NOMO-1 treated with DMSO at 0.1 percent for 48 hours (cell line): ENCODE measurements at regions not wholly inside any gene's neighbourhood (a gene's known extent, or its start where the extent isn't known, plus 50 kb on each side); places are given as distances from the start of the nearest gene placed in this dataset.
"Not testable (repeated sequence)": the region's sequence is repeated elsewhere in the genome, so short reads cannot be mapped to it uniquely, and the experiment has no call there.

ENCODE experiments used
- DNase-seq: peaks from one replicate; lab custom pipeline; 2025; ENCODE audit not compliant: unreplicated experiment; lab: John Stamatoyannopoulos, UW

DNA sequence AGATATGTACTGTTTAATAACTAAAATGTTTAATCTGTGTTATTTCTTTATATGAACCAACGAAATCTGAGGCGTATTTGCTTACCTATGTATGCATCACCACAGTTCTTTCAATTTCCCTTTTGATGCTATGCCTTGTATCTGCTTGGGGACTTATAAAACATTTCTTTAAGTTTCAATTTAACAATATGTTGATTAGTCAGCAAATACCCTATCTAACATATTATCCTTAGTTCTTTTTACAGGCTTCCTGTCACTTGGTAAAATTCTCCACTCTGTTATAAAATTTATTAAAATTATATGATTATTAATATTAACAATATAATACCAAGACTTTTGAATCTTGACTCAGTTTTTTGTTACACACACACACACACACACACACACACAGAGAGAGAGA, 174.3 kb downstream of the CPS1 start:
- no peak for DNase-seq

DNA sequence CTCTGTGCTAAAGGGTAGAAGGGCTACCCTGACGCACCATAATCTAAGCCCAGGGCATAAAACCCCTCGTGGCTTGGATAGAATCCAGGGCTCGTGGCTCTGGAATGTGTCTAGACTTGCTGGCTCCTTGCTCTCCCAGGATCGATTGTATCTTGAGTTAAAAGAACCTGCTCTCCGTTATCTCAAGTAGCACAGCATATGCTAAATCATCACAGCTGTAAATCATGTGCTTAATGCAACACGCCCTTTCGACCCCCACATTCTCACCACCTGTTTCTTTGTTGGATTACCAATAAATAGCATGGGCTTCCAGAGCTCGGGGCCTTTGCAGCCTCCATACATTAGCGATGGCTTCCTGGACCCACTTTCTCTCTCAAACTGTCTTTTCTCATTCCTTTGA, 190.4 kb downstream of the CPS1 start:
- DNase-seq = not testable (repeated sequence)

DNA sequence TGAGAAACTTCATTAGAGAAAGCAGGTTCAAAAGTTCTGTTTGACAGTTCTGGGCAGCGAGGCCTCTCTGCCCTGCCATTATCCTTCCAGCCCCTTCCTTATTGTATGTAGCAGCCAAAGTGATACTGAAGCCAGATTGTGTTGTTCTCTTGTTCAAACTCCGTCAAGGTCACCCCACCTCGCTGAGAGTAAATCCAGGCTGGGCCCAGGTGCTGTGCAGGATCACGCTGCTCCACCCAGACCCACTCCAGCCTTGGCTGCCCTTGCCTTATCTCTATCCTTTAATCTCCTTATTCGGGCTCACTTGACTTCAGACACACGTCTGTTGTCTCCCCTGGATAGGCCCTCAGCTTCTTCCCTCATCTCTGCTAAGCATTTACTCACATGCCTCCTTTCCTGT, 196.1 kb downstream of the CPS1 start:
- no peak for DNase-seq

DNA sequence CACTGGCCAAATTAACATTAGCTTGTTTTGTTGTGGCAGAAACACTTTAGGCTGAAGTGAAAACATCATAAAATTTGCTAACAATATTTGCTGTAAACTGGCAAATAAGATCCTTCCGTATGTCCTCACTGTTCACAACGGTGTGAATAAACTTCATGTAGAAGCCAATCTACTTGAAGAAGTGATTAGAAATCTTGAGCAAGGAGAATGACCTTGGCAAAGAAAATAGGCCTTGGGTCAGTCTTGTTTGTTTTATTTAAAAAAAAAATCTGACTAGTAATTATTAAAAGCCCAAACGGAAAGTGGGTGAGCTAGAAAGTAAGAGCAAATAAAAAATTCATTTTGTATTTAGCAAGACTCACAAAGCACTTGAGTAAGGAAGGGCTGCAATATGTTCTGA, 197.0 kb downstream of the CPS1 start:
- no peak for DNase-seq

DNA sequence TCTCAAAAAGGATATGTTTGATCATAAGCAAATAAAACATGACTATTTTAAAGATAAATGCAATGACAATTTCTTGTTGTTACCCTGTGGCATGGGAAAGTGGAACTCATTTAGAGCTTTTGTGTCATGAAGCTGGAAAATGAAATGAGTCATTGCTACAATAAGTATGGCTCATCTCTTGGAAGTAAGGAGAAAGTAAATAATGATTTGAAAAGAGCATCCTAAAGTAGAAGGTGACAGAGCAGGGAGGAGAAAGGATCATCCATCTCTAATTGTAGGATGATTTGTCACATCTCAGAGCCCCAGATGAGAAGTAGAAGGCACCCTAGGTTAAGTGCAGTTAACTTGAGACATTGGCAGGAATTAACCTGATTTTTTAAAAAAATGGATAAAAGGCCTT, 200.5 kb downstream of the CPS1 start:
- no peak for DNase-seq

DNA sequence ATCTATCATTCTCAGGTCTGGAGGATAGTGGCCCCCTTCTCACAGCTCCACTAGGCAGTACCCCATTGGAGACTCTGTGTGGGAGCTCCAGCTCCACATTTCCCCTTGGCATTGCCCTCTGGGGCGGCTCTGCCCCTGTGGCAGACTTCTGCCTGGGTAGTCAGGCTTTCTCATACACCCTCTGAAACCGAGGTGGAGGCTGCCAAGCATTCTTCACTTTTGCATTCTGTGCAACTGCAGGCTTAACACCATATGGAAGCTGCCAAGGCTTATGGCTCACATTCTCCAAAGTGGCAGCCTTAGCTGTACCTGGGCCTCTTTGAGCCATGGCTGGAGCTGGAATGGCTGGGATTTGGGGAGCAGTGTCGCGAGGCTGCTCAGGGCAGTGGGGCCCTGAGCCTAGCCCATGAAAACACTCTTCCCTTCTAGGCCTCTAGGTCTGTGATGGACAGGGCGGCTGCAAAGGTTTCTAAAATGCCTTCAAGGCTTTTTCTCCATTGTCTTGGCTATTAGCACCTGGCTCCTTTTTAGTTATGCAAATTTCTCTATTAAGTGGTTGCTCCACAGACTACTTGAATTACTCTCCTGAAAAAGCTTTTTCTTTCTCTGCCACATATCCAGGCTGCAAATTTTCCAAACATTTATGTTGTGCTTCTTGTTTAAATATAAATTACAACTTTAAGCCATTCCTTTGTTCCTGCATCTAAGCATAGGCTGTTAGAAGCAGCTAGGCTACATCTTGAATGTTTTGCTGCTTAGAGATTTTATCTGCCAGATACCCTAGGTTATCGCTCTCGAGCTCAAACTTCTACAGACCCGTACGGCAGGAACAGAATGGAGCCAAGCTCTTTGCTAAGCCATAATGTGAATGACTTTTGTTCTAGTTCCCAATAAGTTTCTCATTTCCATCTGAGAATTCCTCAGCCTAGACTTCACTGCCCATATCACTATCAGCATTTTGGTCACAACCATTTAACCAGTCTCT, 206.5 kb downstream of the CPS1 start:
- DNase-seq = no peak

DNA sequence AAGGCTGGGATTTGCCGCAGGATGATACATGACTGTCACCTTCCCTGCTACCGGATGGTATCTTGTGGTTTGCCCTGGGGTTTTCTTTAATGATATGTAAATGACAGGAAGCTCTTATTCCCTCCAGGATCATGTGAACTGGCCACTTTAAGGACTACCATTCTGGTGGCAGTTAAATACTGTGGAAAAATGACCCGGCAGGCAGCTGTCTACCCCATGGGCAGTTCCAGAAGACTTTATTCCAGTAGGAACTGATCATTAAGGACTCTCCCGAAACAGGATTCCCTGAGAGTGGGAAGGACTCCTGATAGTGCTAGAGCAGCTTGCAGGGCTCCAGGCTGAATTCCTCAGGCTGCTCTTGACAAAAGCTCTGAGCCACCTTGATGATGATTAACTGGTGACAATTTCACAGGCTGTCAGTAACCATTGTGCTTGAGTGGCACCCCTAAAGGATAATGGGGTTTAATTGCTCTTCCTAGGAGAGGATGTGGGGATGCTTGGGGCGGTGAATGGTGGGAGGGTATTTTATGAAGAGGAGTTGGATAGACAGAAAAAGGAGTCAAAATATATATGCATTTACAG, 212.0 kb downstream of the CPS1 start:
- DNase-seq = no peak

DNA sequence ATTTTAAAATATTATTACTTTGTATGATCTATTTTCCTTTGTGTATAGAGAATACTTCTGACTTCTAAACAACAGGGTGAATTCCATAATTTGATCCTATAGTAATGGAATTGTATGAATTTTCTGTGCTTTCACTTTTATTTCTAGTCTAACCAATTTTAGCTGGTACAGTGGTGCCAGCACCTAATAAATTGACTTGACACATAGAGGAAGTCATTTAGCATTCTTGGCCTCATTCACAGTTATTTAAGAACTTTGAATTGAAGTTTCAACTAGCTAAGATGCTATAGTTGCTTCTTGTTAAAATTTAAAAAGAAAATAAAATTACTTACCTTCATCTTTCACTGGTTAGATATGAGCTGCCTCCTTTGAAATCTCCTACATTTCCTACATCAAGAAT, 220.4 kb downstream of the CPS1 start:
- DNase-seq = no peak

DNA sequence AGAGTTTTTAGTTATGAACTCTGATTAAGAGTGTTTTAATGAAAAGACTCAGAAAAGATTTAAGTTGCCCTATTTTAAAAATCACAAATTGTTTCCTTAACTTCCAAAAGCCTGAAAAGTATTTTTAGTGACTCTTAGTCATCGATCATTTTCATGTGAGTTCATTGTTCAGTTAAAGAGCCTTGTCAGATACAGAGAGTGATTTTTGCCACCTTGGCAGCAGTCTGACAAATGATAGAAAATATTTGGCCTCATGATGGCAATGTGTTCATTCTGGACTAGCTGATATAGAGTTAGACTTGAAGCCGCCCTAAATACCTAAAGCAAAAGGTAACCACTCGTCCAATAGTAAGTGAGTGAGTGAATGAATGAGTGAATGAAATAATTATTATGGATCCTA, 225.8 kb downstream of the CPS1 start:
- no peak for DNase-seq

DNA sequence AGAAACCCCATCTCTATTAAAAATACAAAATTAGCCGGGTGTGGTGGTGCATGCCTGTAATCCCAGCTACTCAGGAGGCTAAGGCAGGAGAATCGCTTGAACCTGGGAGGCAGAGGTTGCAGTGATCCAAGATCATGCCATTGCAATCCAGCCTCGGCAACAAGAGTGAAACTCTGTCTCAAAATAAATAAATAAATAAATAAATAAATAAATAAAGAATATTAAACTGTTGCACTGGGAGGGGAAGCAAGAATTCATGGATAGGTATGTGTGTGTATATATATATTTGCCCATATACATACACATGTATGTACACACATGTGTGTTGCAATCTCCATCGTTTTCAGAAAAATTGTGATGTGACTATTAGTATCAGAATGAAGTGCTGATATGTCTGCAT, 231.4 kb downstream of the CPS1 start:
- not testable (repeated sequence) for DNase-seq

DNA sequence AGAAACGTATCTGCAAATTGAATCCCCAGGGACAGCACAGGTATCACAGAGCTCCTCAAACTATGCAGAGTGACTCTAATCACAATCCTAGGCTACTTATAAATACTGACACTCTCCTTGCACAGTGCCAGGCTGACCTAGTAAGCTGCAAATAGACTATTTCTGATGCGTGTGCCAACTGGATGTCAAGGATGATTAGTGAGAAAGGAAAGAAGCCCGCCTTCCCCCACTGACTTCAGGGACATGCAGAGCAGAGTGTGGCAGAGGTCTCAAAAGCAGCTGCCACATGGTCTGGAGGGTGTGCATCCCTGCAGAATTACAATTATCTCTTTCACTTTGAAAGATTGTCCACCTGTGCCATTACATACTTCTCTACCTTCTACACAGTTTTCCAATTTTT, 235.6 kb downstream of the CPS1 start:
- DNase-seq = no peak

DNA sequence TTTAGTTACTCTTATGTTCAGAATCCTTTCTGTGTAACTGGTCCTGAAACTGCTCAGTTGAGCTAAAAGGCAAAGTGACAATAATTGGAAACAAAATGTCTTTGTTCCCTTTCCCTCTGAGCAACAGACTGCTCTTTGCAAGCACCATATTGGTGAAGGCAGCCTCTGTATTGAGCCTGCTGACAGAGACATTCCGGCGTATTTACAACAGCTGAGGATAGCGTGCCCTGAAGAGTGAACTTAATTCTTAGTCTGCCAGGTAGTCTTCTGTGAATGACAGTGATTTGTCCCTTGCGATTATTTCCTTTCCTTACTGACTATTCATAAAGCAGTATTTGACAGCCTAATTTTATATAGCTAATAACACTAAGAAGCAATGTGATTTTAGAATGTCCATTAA, 239.1 kb downstream of the CPS1 start:
- no peak for DNase-seq

DNA sequence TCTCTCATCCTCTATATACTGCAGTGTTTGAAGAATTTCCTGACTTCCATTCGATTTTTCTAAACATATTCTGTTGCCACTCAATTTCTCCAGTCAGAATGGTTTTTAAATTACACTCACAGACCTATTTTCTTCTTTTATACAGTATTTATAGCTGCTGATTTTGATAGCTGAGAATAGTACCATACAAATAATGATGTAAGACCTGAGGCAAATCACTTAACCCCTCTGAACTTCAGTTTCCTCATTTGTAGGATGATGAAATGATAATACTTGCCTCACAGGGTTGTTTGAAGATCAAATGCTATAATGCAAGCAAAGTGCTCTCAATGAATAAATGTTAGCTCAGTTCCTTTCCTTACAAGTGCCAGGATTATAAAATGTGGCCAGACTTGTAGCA, 241.8 kb downstream of the CPS1 start:
- peak; percentile 5 for DNase-seq

DNA sequence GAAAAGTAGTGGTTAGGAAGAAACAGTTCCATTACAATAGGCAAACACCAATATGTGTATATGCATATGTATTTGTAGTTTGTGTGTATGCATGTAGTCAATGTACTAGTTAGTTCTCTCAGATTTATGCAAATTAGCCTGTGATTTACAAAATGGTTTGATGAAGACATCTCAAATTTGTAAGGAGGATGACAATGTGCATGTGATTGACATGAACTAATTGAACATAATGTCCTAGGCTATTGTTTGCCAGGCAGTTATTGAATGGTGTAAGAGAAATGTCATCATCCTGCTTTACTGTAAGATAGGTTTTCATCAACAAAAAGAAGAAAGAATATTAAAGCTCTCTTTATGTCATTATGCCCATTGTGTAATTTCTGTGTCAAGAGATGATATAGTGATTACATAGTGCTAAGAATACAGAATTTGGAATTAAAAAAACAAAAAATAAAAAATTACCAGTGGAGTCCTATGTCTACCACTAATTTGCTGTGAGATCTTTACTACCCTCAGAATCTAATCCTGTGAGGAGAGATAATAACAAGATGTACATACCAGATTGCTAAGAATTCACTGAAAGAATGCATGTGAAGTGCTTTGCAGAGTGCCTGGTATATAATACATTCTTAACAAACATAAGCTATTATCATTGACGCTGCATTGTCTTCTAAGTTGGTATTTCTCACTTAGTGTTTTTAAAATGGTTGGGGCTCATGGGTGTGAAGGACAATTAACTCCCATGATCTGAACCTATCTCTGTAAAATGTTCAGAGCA, 258.0 kb downstream of the CPS1 start:
- no peak for DNase-seq

DNA sequence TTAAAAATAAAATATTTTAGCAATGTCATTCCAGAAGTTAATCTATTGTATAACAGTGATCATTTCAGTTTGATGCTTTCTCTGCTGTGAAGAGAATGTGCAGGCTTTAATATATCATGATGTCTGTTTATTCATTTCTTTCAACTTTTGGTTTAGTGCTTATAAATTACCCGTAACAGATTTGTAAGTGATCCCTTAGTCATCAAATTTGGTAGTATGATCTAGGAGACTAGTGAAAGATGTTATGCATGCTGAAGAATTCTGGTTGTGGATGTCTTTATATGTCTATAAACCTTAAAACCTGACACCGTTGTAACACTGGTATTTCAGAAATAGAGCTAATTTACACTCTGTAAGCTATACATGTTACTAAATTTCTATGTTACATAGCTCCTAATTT, 260.4 kb downstream of the CPS1 start:
- no peak for DNase-seq

DNA sequence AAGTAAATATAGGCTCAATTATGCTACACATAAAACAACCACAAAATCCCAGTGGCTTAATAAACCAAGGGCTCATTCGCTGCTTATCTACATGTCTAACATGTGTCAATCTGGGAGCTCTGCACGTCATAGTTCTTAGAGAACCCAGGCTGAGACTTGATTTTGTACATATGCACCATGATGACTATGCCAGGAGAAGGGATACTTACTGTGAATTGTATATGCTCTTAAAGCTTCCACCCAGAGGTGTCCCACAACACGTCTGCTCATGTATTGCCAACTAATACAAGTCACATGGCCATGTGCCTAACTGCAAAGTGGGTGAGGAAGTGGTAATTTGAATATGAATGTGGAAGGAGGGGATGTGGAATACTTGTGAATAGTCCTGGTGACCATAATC, 262.1 kb downstream of the CPS1 start:
- DNase-seq = no peak

DNA sequence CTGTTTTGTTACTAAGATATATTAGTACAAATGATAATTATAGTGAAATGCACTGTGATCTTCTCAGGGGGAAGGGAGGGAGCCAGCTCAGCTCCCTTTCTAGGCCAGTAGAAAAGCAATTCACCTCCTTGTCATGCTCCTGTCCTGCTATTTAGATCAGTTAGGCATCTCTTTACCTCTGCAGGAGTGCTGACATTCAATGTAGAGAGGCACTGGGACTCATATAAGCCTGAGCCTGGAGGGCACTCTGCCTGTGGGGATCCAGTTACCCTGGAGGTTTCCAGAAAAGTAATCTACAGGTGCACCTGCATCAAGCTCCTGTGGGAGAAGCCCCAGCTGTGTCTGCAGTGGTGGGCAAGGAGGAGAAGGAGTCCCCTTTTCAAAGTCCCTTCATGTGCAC, 277.0 kb downstream of the CPS1 start:
- DNase-seq = no peak

DNA sequence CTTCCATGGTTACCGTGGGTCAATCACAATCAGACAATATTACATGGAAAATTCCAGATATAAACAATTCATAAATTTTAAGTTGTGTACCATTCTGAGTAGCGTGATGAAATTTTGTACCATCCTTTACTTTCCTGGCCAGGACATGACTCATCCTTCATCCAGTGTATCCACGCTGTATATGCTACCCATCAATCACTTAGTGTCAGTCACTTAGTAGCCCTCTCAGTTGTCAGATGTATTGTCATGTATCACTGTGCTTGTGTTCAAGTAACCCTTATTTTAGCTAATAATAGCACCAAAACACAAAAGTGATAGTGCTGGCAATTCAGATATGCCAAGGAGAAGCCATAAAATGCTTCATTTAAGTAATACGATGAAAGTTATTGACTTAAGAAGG, 282.6 kb downstream of the CPS1 start:
- no peak for DNase-seq

DNA sequence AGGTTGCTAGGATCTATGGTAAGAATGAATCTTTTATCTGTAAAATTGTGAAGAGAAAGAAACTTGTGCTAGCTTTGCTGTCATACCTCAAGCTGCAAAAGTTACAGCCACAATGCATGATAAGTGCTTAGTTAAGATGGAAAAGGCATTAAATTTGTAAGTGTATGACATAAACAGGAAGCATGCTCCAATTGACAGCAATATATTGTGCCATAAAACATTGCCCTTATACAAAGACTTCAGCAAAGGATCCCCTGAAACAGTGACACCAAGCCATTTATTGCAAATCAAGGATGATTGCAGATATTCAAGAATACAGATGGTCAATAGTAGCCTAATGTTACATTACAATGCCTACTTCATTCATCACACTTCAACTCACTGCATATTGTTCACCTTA, 283.1 kb downstream of the CPS1 start:
- no peak for DNase-seq

DNA sequence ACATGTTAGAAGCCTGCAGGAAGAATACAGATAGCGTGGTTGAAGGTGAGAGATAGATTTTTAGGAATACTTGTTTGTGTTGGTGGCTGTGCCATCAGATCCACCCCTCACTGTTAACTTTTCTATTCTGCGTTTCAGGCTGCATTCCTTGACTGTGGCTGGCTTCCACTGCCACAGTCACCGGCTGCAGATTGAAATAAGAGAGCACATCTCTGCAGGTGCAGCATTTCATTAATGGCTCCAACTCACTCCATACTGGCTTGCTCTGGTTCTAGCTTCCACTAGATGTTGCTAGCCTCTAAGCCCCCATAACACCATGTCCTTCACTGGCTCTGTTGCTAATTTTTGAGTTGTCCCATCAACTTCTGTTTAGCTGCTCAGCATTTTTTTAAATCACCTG, 286.5 kb downstream of the CPS1 start:
- DNase-seq = no peak

DNA sequence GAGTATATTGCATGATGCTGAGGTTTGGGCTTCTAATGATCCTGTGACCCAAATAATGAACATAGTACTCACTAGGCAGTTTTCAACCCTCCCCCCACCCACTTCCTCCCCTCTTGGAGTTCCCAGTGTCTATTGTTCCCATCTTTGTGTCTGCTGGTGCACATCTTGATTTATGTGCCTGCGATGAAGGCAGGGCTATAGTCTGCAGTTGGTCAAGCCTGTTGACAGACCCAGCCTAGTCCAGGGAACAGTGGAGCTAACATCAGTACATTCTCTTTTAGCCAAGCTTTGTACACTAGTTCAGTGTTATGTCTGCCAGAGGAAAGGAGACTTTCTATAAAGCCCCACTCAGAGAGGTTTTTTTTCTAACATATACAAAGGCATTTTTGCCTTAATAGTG, 287.6 kb downstream of the CPS1 start:
- no peak for DNase-seq

DNA sequence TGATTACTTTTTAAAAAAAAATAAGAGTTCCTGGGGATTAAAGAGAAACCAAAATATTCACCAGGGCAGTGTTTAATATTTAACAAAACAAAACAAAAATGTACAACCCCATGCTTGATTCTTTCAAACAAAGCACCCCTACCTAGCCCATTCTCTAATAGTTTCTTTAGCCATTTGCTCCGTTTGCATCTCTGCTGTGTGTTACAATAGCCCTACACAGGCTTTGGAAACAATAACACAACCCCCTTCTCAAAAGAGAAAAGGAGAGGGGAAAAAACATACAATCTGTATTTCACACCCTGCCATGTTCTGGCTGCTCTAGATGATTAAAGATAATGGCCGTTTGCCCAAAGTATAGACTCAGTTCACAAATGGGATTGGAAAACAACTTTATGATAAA, 302.9 kb downstream of the CPS1 start:
- no peak for DNase-seq
